Naive B cell (primary cell): ENCODE measurements at regions not wholly inside any gene's neighbourhood (a gene's known extent, or its start where the extent isn't known, plus 50 kb on each side); places are given as distances from the start of the nearest gene placed in this dataset.

Experiments used
- ATAC-seq, 2 donors: fragments of 150-1000 bp; cut with Tn5 transposase; 2 replicates each; pipeline ENCODE4 v1.10.0; 2021; ENCODE audit warnings: low read depth in 2 of 2, mild to moderate bottlenecking in 2 of 2, moderate library complexity in 2 of 2
- DNase-seq: peaks from one replicate; pipeline ENCODE4 v3.0.0; 2022
- H3K27ac Mint-ChIP-seq, 6 donors: one replicate each; pipeline ENCODE4 v1.8.0; 2020 to 2022; ENCODE audit warnings: mild to moderate bottlenecking in 6 of 6, mixed read lengths in 6 of 6, moderate library complexity in 5 of 6, inconsistent platforms in 2 of 6
- H3K27me3 Mint-ChIP-seq, 3 donors: one replicate each; pipeline ENCODE4 v1.8.0; 2021 to 2022; ENCODE audit warnings: mixed read lengths in 3 of 3, mild to moderate bottlenecking in 1 of 3
- H3K36me3 Mint-ChIP-seq, 2 donors: one replicate each; pipeline ENCODE4 v1.8.0; 2020 to 2022; ENCODE audit warnings: mixed read lengths in 2 of 2, inconsistent platforms in 1 of 2, mild to moderate bottlenecking in 1 of 2
- H3K4me1 Mint-ChIP-seq, 3 donors: one replicate each; pipeline ENCODE4 v1.8.0; 2020 to 2022; ENCODE audit warnings: mixed read lengths in 3 of 3, inconsistent platforms in 1 of 3, mild to moderate bottlenecking in 1 of 3, moderate library complexity in 1 of 3
- H3K4me3 Mint-ChIP-seq, 8 donors: one replicate each; pipeline ENCODE4 v1.8.0; 2020 to 2022; ENCODE audit warnings: mild to moderate bottlenecking in 8 of 8, mixed read lengths in 8 of 8, moderate library complexity in 8 of 8, inconsistent platforms in 2 of 8
- H3K9me3 Mint-ChIP-seq, 7 donors: one replicate each; pipeline ENCODE4 v1.8.0; 2020 to 2022; ENCODE audit warnings: mixed read lengths in 7 of 7, mild to moderate bottlenecking in 5 of 7, inconsistent platforms in 2 of 7, moderate library complexity in 1 of 7

DNA sequence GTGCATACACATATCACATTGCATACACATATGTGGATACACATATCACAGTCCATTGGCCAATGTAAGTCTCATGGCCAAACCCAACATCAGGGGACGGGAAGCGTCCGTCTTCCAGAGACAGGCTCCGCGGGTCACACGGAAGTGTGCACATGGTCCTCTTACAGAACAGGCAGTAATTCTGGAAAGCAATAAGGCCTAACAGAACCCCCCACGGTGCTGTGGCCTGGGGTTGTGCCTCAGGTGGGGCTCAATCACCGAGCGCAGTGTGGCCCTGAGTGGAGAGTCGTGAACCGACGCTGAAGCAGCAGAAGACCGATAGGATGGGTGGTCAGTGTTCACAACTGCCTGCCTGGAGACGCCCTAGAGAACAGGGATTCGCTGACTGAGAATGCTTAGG is 857.3 kb downstream of the GALR1 start:
- Mint-ChIP-seq H3K9me3 (peaks cover 0 to 20% (median 14%) of the 10 kb centered on the region in 7 donors), H3K27me3 (no peaks in the 10 kb centered on the region), H3K36me3 (no peaks in the 10 kb centered on the region), H3K4me1 (no peaks in the 10 kb centered on the region), H3K27ac (no peak overlapping the region), H3K4me3 (peak overlapping the region in 1 of 8 donors; percentile 29)
- DNase-seq (no peak), ATAC-seq (no peak)

DNA sequence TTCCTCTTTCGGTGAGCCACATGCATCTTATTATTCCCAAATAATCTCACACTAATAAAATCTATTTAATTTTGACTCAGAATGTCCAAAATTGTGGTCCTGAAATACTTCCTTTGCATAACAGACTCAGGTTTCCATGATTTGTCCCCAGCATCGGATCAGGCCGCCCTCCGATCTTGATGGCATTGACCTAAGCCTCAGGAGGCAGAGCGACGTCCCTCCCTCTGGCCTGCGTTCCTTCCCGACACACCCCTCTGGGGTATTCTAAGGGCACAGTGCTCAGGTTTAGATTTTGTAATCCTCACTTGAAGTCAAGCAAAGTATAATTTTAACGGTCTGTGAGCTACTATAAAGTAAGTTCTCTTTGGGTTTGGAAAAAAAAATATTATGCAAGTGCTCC is 857.7 kb downstream of the GALR1 start:
- DNase-seq (no peak), ATAC-seq (no peak)
- no peaks in the 10 kb centered on the region for H3K27me3 Mint-ChIP-seq

DNA sequence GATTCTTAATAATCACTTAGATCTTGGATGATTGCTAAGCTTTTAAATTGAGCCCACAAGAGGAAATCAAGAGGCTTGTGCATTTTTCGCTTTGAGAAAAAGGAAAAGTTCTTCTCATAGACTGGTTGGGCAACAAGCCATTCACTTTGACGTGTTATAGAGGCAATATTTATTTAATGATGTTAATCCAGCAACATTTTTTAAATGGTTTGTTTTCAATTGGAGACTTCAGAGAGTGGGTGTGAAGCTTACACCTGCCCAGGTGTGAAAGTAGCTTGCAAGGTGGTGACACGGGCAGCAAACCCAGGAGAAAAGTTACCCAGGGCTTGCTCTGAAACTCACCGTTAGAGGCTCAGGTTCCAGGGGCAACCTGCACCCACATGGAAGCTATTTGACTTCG is 858.9 kb downstream of the GALR1 start:
- Mint-ChIP-seq H3K4me3 (no peak overlapping the region), H3K27ac (no peak overlapping the region), H3K4me1 (no peaks in the 10 kb centered on the region), H3K27me3 (no peaks in the 10 kb centered on the region), H3K9me3 (peaks cover 0 to 14% (median 6%) of the 10 kb centered on the region in 7 donors), H3K36me3 (no peaks in the 10 kb centered on the region)
- ATAC-seq (no peak), DNase-seq (no peak)

More for the DNA sequence above, 857.7 kb downstream of the GALR1 start:
- no peak overlapping the region for H3K4me3 Mint-ChIP-seq
- H3K27ac Mint-ChIP-seq = no peak overlapping the region
- peaks cover 0 to 18% (median 12%) of the 10 kb centered on the region in 7 donors for H3K9me3 Mint-ChIP-seq
- H3K4me1 Mint-ChIP-seq = no peaks in the 10 kb centered on the region
- no peaks in the 10 kb centered on the region for H3K36me3 Mint-ChIP-seq

DNA sequence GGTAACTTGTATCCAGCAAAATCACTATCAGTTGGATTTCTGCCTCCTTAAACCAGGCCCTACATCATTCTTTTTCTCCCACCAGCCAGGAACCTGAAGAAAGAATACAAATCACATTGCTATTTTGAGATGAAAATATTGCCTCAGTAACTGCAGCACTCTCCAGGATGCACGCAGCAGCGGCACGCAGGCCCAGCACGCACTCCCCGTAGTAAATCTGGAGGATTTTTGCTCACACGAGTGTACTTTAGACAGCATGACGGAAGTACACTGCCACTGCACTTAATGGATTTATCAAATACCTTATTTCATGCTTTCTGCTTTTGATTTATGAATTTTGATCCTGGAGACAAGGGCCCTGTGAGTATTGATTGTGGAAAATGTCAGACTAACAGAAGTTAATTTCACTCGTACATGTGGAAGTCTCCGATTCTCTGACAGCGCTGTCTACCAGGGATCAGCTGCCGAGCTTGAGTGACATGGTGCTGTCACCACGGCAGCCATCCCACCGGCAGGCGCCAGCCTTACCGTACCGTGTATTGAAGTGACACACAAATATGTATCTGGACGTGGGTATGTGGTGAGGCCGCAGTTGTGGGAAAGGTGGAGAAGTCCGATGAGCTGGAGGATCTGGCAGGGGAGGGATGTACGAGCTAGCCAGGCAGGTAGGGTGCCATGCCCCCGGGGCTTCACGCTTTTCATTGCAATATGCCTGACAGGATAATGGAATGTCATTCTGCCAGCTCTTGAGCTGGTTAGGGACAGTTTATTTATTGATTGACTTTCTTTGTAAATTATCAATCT is 863.7 kb downstream of the GALR1 start:
- ATAC-seq (no peak), DNase-seq (no peak)
- Mint-ChIP-seq H3K4me1 (no peaks in the 10 kb centered on the region), H3K27ac (no peak overlapping the region), H3K4me3 (no peak overlapping the region), H3K27me3 (no peaks in the 10 kb centered on the region), H3K36me3 (no peaks in the 10 kb centered on the region), H3K9me3 (peaks cover 0 to 8% (median 2%) of the 10 kb centered on the region in 7 donors)

DNA sequence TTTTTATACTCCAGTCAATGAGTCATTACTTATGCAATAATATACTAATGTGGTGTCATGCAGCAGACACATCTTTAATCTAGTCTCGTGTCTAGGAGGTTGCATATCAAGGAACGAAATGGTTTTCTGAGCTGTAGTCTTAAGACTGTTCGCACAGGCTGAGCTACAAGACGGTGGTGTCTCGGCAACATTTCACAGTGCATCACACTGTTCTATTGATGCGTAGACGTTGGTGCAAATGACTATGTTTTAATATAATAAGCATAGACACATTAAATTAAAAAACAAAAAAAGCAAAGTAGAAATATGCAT is 864.2 kb downstream of the GALR1 start:
- Mint-ChIP-seq H3K36me3 (no peaks in the 10 kb centered on the region), H3K27ac (no peak overlapping the region)

DNA sequence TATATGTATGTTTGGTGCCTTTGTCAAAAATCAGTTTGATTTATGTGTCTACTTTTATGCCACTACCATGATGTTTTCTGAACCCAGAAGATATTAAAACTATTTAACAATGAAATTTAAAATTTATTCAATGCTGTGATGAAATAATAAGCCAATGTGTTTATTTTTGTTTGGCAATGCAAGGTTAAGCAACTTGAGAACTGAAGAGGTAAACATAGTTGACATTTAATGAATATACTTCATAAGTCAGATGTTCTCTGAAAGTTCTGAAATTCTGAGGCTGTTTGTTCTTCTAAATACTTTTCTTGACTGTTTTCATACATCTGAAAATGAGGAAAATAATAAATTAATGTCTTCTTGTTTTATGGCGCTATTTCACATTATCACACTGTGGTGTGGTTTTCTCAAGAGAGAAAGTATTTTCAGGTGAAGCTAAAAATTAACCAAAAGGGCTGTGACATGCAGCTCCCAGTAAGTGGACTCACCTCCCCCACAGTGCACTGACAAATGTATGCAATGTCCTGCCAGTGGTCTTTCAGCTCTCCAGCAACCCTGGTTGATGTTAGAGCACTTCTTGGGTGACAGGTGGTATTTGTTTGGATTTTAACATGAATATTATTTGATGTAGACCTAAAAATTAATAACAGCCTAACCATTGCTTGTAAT is 863.6 kb upstream of the SALL3 start:
- ATAC-seq = no peak
- Mint-ChIP-seq H3K27me3 (no peaks in the 10 kb centered on the region), H3K4me1 (no peaks in the 10 kb centered on the region), H3K36me3 (peaks cover 0 to 5% of the 10 kb centered on the region in 2 donors), H3K27ac (no peak overlapping the region), H3K9me3 (peaks cover 4 to 35% (median 8%) of the 10 kb centered on the region in 7 donors), H3K4me3 (no peak overlapping the region)
- no peak for DNase-seq

More for the DNA sequence above, 864.2 kb downstream of the GALR1 start:
- DNase-seq (no peak), ATAC-seq (no peak)
- Mint-ChIP-seq H3K4me1 (no peaks in the 10 kb centered on the region), H3K9me3 (peaks cover 0 to 13% (median 4%) of the 10 kb centered on the region in 7 donors), H3K27me3 (no peaks in the 10 kb centered on the region), H3K4me3 (no peak overlapping the region)

DNA sequence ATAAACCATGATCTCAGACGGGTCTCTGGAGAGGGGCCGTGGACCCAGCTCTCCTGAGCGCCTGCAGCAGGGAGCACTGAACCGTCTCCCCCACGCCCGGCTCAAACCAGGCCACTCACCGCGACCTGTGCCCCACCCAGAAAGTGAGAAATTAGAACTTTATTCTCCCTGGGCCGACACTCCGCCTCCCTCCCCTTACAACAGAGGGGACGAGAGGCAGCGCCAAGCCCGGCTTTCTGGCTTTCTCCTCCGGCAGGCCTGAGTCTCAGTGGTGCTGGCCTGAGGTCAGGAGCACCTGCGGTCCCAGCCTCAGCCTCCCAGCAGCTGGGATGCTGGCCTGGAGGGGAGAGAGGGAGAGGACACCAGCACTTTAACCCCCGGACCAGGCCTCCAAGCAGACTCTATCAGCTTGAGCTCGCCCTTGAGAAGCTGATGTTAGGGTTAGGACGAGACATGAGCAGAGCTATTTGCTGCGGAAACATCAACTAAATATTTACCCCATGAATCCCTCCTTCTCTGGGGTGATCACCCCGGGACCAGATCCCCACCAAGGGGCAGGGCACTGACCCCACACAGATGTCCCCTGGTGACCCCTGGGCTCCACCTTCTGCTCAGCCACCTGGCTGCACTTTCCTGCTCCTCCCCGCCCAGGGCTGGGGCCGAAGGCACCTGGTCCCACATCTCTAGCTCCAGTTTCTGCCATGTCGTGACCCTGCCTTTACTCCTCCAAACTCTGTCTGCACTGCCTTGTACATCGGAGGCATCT is 856.3 kb upstream of the SALL3 start:
- Mint-ChIP-seq H3K36me3 (peaks cover 0 to 5% of the 10 kb centered on the region in 2 donors), H3K27ac (no peak overlapping the region), H3K4me1 (no peaks in the 10 kb centered on the region), H3K9me3 (peaks cover 14 to 45% (median 21%) of the 10 kb centered on the region in 7 donors), H3K27me3 (no peaks in the 10 kb centered on the region), H3K4me3 (no peak overlapping the region)
- DNase-seq (no peak), ATAC-seq (no peak)

DNA sequence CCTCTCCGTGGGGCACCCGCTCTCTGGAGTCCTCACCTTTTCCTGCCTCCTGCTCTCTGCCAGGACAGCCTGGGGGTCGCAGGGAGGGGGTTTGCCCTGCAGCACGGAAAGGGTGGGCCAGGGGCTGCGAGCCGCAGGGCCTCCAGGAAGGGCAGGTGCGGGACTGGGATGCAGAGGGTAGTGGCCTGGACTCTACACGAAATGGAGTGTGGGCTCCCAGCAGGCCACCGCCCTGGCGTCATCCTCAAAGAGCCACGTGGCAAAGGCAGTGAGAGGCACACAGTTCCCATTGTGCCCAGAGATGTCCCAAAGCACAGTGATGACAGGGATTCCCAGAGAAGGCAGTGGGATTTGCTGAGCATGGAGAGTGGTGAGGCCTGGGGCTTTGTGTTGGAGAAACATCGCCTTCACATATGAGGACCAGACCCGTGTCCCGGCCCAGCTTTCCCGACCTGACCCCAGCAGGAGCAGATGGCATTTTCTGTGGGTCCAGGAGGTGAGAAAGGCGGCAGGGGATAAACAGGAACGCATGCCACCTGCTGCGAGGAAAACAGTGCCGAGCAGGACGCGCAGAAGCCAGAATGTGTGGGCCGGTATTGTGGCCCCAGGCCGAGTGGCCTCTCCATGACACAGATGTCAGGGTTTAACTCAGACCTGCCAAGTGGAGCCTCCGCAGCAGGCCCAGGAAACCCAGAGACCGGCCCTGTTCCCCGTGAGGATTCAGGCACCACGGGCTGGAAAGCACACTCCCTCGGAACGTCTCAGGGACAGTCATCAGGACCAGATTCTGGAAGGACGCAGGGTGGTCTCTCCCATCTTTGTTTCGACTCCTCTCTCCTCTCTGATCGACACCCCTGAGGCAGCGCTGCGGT is 855.5 kb upstream of the SALL3 start:
- Mint-ChIP-seq H3K9me3 (peaks cover 13 to 37% (median 19%) of the 10 kb centered on the region in 7 donors), H3K36me3 (peaks cover 0 to 5% of the 10 kb centered on the region in 2 donors), H3K27me3 (no peaks in the 10 kb centered on the region), H3K4me1 (no peaks in the 10 kb centered on the region), H3K4me3 (no peak overlapping the region), H3K27ac (no peak overlapping the region)
- DNase-seq (no peak), ATAC-seq (no peak)

DNA sequence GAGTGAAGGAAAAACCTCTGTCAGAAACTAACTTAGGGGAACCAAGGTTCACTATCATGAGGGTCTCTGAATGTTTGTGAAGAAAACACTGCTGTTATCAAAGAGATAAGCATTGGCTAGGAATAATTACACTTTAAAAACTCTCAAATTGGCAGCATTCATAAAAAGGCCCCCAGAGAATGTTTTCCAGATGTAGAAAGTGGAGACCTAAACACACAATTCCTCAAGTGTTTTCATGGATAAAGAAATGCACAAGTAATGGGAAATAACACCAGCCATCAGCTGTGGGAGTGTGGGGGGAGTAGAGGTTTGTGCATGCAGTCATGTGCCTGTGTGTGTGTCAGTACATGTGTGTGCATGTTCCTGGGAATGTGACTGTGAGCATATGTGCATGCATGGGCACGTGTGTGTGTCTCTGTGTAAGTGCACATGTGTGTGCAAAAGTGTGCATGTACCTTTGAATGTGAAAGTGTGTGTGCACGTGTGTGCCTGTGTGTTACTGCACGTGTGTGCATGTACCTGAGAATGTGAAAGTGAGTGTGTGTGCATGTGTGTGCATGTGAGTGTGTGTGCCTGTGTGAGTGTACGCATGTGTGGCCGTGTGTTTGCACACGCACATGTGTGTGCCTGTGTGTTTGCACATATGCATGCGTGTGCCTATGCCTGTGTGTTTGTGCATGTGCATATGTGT is 854.3 kb upstream of the SALL3 start:
- Mint-ChIP-seq H3K4me3 (no peak overlapping the region), H3K27ac (no peak overlapping the region), H3K9me3 (peaks cover 8 to 32% (median 15%) of the 10 kb centered on the region in 7 donors), H3K36me3 (no peaks in the 10 kb centered on the region), H3K27me3 (peaks cover 0 to 3% (median 0%) of the 10 kb centered on the region in 3 donors), H3K4me1 (no peaks in the 10 kb centered on the region)
- ATAC-seq (no peak), DNase-seq (no peak)

DNA sequence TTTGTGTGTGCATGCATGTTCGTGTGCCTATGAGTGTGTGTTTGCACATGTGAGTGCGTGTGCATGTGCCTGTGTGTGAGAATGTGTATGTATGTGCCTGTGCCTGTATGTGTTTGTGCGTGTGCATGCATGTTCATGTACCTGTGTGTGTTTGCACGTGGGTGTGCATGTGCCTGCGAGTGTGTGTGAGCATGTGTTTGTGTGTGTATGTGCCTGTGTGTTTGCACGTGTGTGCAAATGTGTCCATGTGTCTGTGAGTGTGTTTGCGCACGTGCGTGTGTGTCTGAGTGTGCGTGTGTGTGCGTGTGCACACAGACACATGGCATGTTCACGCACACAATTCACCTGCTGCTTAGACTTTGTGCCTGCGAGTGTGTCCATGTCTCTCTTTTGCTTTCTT is 853.5 kb upstream of the SALL3 start:
- ATAC-seq (no peak), DNase-seq (no peak)
- peaks cover 9 to 38% (median 14%) of the 10 kb centered on the region in 7 donors for H3K9me3 Mint-ChIP-seq
- no peaks in the 10 kb centered on the region for H3K36me3 Mint-ChIP-seq
- no peaks in the 10 kb centered on the region for H3K4me1 Mint-ChIP-seq
- H3K4me3 Mint-ChIP-seq = no peak overlapping the region
- H3K27ac Mint-ChIP-seq = no peak overlapping the region
- peaks cover 0 to 8% (median 0%) of the 10 kb centered on the region in 3 donors for H3K27me3 Mint-ChIP-seq

DNA sequence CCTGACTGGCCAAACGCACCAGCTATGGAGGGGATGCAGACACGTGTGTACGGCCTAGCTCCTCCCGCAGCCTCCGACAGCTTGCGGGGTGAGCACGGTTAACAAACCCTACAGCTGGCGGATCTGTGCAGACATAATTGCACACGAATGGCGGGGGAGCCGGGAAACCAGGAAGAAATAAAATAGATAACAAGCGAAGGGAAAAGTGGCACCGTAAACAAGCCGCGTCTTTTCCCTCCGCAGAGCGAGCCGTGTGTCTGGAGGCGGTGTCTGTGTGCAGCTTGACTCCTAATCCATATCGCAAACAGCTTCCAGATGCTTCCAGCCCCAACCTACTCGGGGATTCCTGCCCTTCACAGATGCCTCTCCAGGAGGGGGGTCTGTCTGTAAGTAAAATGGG is 853.1 kb upstream of the SALL3 start:
- no peak overlapping the region for H3K27ac Mint-ChIP-seq
- no peak for DNase-seq
- no peaks in the 10 kb centered on the region for H3K36me3 Mint-ChIP-seq
- ATAC-seq = no peak
- H3K9me3 Mint-ChIP-seq = peaks cover 10 to 35% (median 13%) of the 10 kb centered on the region in 7 donors
- H3K4me1 Mint-ChIP-seq = no peaks in the 10 kb centered on the region
- peaks cover 0 to 8% (median 0%) of the 10 kb centered on the region in 3 donors for H3K27me3 Mint-ChIP-seq
- H3K4me3 Mint-ChIP-seq = no peak overlapping the region

DNA sequence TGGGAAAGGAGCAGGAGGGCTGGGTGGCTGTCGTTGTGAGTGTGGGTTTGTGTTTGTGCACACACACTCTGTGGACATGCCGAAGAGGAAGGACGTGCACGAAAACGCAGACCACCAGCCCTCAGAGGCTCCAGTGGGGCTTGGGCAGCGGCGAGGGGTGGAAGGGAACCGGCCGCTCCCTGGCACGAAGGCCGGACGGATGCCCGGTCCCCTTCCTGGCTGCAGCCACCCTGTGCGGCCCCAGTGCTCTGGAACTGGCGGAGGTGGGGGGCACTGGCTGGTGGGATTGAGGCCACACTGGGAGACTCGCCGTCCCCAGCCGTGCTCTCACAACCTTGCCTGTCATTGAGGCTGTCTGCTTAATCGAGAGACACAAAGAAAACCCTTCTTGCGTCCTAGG is 852.6 kb upstream of the SALL3 start:
- no peaks in the 10 kb centered on the region for H3K4me1 Mint-ChIP-seq
- no peak for DNase-seq
- H3K27me3 Mint-ChIP-seq = peaks cover 0 to 8% (median 0%) of the 10 kb centered on the region in 3 donors

More for the DNA sequence above, 852.6 kb upstream of the SALL3 start:
- no peak for ATAC-seq
- no peak overlapping the region for H3K27ac Mint-ChIP-seq
- peaks cover 10 to 34% (median 11%) of the 10 kb centered on the region in 7 donors for H3K9me3 Mint-ChIP-seq
- H3K36me3 Mint-ChIP-seq = no peaks in the 10 kb centered on the region
- H3K4me3 Mint-ChIP-seq = no peak overlapping the region
